ENCODE measurements at regions not wholly inside any gene's neighbourhood (a gene's known extent, or its start where the extent isn't known, plus 50 kb on each side); places are given as distances from the start of the nearest gene placed in this dataset.

DNA sequence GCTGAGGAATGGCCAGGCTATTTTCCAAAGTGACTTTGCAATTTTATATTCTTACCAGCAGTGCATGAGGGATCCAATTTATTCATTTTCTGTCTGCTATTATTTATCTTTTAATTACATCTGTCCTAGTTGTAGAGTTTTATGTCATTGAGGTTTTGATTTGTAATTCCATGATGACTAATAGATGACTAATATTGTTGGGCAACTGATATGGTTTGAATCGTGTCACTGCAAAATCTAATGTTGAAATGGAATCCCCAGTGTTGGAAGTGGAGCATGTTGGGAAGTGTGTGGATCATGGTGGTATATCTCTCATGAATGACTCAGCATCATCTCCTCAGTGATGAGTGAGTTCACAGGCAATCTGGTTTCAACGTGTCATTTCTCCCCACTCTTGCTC is 201.5 kb downstream of the TBX22 start:
- Histone ChIP-seq H3K9me2 (no peaks in the 10 kb centered on the region), H3K27me3 (ENCODE audit: insufficient read depth) (no peaks in the 10 kb centered on the region), H3K9ac (no peak overlapping the region), H3K4me3 (ENCODE audit: low read depth in 2 of 2, low read length in 1 of 2) (no peak overlapping the region), H2AFZ (ENCODE audit: low read depth) (no peak overlapping the region), H4K20me1 (ENCODE audit: insufficient read depth) (no peaks in the 10 kb centered on the region), H3F3A (replicated peaks; ENCODE audit: insufficient read depth) (no peaks in the 10 kb centered on the region), H3K4me1 (ENCODE audit: control insufficient read depth in 1 of 2, insufficient read depth in 2 of 2, low read depth in 1 of 2, low read length in 1 of 2) (no peaks in the 10 kb centered on the region), H3K79me2 (ENCODE audit: insufficient read depth) (no peaks in the 10 kb centered on the region), H3K9me3 (no peaks in the 10 kb centered on the region; the same call in 1 of the 2 replicates), H3K4me2 (no peak overlapping the region), H3K36me3 (replicated peaks in 1 of 2; ENCODE audit: control insufficient read depth in 1 of 2, insufficient read depth in 2 of 2, low read length in 1 of 2) (no peaks in the 10 kb centered on the region), H3K27ac (ENCODE audit: low read depth in 2 of 2, low read length in 1 of 2) (no peak overlapping the region)
- CTCF ChIA-PET = no interaction called here
- TF ChIP-seq RCOR1 (IDR thresholded peaks at IDR 0.05; ENCODE audit: low read length) = no peak
- TF ChIP-seq GATA2 (CRISPR knock-in tag; IDR thresholded peaks at IDR 0.05) = no peak
- TF ChIP-seq, protein P1, sequence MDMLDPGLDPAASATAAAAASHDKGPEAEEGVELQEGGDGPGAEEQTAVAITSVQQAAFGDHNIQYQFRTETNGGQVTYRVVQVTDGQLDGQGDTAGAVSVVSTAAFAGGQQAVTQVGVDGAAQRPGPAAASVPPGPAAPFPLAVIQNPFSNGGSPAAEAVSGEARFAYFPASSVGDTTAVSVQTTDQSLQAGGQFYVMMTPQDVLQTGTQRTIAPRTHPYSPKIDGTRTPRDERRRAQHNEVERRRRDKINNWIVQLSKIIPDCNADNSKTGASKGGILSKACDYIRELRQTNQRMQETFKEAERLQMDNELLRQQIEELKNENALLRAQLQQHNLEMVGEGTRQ (IDR thresholded peaks at IDR 0.05; ENCODE audit: borderline replicate concordance, low read depth, low read length) = no peak
- TF ChIP-seq, protein P2, sequence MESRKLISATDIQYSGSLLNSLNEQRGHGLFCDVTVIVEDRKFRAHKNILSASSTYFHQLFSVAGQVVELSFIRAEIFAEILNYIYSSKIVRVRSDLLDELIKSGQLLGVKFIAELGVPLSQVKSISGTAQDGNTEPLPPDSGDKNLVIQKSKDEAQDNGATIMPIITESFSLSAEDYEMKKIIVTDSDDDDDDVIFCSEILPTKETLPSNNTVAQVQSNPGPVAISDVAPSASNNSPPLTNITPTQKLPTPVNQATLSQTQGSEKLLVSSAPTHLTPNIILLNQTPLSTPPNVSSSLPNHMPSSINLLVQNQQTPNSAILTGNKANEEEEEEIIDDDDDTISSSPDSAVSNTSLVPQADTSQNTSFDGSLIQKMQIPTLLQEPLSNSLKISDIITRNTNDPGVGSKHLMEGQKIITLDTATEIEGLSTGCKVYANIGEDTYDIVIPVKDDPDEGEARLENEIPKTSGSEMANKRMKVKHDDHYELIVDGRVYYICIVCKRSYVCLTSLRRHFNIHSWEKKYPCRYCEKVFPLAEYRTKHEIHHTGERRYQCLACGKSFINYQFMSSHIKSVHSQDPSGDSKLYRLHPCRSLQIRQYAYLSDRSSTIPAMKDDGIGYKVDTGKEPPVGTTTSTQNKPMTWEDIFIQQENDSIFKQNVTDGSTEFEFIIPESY (IDR thresholded peaks at IDR 0.05; ENCODE audit: borderline replicate concordance, low read depth) = no peak
- TF ChIP-seq SMC3 (IDR thresholded peaks at IDR 0.05; ENCODE audit: low read depth, low read length) = no peak
- no peak for TF ChIP-seq MEF2A (IDR thresholded peaks at IDR 0.05; ENCODE audit: borderline replicate concordance, low read depth)
- no peak for TF ChIP-seq MXI1 (IDR thresholded peaks at IDR 0.05; ENCODE audit: low read depth, low read length)
- TF ChIP-seq FOXJ3 (CRISPR knock-in tag; IDR thresholded peaks at IDR 0.05) = no peak
- TF ChIP-seq TEAD4 (IDR thresholded peaks at IDR 0.05; ENCODE audit: borderline replicate concordance, insufficient read depth) = no peak
- TF ChIP-seq, protein P3, sequence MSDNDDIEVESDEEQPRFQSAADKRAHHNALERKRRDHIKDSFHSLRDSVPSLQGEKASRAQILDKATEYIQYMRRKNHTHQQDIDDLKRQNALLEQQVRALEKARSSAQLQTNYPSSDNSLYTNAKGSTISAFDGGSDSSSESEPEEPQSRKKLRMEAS (IDR thresholded peaks at IDR 0.05; ENCODE audit: low read depth) = no peak
- no peak for TF ChIP-seq NFIC (IDR thresholded peaks at IDR 0.05; ENCODE audit: borderline replicate concordance)
- TF ChIP-seq, protein P4, sequence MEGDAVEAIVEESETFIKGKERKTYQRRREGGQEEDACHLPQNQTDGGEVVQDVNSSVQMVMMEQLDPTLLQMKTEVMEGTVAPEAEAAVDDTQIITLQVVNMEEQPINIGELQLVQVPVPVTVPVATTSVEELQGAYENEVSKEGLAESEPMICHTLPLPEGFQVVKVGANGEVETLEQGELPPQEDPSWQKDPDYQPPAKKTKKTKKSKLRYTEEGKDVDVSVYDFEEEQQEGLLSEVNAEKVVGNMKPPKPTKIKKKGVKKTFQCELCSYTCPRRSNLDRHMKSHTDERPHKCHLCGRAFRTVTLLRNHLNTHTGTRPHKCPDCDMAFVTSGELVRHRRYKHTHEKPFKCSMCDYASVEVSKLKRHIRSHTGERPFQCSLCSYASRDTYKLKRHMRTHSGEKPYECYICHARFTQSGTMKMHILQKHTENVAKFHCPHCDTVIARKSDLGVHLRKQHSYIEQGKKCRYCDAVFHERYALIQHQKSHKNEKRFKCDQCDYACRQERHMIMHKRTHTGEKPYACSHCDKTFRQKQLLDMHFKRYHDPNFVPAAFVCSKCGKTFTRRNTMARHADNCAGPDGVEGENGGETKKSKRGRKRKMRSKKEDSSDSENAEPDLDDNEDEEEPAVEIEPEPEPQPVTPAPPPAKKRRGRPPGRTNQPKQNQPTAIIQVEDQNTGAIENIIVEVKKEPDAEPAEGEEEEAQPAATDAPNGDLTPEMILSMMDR (IDR thresholded peaks at IDR 0.05) = no peak
- TF ChIP-seq NRF1 (IDR thresholded peaks at IDR 0.05; ENCODE audit: low read depth, low read length) = no peak
- TF ChIP-seq SIN3A (IDR thresholded peaks at IDR 0.05; ENCODE audit: borderline replicate concordance, low read depth, low read length) = no peak
- no peak for TF ChIP-seq YY1 (IDR thresholded peaks at IDR 0.05; ENCODE audit: low read depth)
- TF ChIP-seq, protein P5, sequence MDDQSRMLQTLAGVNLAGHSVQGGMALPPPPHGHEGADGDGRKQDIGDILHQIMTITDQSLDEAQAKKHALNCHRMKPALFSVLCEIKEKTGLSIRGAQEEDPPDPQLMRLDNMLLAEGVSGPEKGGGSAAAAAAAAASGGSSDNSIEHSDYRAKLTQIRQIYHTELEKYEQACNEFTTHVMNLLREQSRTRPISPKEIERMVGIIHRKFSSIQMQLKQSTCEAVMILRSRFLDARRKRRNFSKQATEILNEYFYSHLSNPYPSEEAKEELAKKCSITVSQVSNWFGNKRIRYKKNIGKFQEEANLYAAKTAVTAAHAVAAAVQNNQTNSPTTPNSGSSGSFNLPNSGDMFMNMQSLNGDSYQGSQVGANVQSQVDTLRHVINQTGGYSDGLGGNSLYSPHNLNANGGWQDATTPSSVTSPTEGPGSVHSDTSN (IDR thresholded peaks at IDR 0.05) = no peak
- TF ChIP-seq ELF1 (IDR thresholded peaks at IDR 0.05) = no peak
- TF ChIP-seq POLR2AphosphoS5 (IDR thresholded peaks at IDR 0.05; ENCODE audit: low read depth, low read length) = no peak
- TF ChIP-seq FOSL2 (IDR thresholded peaks at IDR 0.05; ENCODE audit: borderline replicate concordance, low read depth) = no peak
- no peak for DNase-seq
- POLR2A ChIA-PET = no interaction called here
- 3% methylated on average over 2 of the region's 2 CpGs for WGBS (ENCODE audit: low lambda C conversion rate)

Measured in SK-N-SH (cell line).